H1 (cell line): ENCODE measurements at regions not wholly inside any gene's neighbourhood (a gene's known extent, or its start where the extent isn't known, plus 50 kb on each side); places are given as distances from the start of the nearest gene placed in this dataset.

Experiments used
- RNF2 ChIP-seq: fragments of 200-900, 300-1000 bp; sonication (generic); IDR thresholded peaks from 2 replicates; pipeline ENCODE4 v1.7.1; 2016; ENCODE audit warnings: borderline replicate concordance, low read depth, mild to moderate bottlenecking, antibody characterized with exemption, low read length; ENCODE audit not compliant: poor library complexity, severe bottlenecking; ENCODE audit errors: missing control alignments

DNA sequence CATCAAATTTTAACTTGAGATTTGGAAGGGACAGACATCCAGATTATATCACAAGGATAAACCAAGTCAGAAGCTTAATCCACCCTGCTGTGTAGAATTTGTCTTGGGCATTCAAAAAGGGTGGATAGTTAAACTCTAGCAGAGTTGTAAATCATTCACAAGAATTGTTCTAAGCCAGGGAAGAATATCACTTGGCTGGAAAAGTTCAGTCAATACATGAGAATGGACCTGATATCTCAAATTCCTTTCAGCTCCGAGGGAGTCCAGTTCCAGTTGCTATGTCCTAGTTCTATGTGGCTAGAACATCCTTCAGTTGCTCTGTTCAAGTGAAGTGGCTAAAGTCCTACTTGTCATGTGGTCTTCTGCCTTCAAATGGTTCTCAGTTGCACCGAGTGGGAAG is 351.8 kb upstream of the JARID2 start (continued):
- no peak for TF ChIP-seq RNF2
